ENCODE measurements at regions not wholly inside any gene's neighbourhood (a gene's known extent, or its start where the extent isn't known, plus 50 kb on each side); places are given as distances from the start of the nearest gene placed in this dataset.
"Not testable (repeated sequence)": the region's sequence is repeated elsewhere in the genome, so short reads cannot be mapped to it uniquely, and the experiment has no call there.

DNA sequence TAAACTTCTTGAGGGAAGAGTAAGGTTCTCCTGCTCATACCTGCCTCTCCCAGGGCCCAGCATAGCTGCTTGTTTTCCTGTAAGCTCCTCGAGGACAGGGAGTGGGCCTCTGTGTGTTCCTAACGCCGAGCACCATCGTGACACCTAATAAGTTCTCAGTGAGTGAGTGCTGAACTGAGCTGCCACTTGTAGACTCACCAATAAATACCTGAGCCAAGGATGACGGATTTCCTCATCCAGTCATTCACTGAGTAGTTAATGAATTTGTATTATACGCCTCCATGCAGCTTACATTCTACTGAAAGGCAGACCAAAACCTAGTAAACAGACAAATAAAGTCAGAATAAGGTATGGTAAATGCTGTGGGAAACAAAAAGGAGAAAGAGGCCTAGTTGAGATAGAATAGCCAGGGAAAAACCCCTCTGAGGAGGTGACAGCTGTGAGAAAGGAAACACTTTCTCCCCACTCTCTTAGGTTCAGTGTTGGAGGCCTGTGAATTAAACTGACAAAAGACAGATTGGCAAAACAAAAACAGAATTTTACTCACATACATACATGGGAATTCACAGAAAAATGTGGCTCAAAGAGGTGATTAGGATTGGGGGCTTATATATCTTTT is 138.6 kb downstream of the B3GNT2 start:
- DNase-seq (ENCODE audit: low read depth), result no peak

DNA sequence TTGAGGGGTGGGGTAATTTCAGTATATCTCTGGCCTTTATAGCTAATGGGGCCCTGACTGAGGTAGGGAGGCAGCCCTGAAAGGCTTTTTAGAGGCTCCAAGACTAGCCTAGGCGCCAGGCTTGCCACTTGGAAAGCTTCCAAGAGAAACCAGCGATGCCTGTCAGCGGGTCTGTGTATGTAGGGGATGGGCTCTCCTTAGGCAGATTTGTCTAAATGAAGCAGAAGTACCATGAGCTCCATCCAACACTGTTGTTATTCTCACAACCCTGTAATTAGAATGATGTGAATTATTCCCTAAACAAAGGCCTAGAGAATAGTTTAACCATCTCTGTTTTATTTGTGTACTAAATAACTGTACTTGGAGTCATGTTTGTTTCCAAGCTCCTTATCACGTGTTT is 138.1 kb downstream of the B3GNT2 start:
- DNase-seq (ENCODE audit: low read depth), result no peak

DNA sequence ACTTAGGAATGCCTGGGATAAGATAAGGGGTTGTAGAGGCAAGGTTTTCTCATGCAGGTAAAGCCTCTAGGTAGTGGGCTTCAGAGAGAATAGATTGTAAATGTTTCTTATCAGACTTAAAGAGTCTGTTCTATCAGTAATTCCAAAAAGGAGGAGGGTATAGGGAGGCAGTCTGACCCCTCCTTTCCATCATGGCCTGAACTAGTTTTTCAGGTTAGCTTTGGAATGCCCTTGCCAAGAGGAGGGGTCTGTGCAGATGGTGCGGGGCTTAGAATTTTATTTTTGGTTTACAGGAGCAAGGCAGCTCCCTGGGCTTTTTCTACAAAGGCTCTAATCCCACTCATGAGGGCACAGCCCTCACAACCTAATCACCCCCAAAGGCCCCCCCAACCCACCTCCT is 135.0 kb downstream of the B3GNT2 start:
- DNase-seq (ENCODE audit: low read depth), result no peak

DNA sequence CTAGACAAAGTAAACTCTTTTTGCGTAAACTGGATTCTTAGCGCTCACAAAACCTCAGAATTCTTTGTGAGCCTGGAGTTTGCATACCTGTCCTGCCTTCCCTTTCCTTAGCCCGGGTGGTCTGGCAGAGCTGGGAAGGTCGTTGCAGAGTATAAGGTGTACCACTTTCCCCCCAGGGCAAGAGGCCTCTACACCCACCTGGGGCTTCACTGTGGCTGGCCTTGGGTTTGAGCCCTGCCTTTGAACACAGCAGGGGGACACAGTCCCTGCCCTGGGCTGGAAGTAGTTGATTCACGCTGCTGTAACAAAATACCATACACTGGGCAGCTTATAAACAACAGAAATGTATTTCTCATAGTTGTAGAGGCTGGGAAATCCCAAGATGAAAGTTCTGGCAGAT is 133.9 kb downstream of the B3GNT2 start:
- no peak for DNase-seq (ENCODE audit: low read depth)

DNA sequence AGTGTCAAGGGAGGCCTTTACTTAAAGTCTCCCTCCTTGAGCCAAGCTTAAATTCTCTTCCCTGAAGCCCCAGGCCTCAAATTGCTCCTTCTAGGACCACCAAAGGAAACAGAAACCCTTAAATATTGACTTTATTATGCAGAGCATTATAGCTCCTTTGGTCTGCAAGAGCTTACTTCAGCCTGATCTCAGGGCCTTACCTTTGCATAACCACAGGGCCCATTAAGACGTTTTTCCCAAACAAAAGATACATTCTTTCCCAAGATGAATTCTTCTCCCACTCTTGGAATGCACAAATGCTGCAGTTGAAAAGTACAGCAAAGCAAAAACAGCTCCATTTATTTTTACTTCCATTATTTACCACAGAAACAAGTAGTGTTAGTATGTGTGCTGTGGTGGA is 130.8 kb downstream of the B3GNT2 start:
- DNase-seq (ENCODE audit: low read depth), result no peak

DNA sequence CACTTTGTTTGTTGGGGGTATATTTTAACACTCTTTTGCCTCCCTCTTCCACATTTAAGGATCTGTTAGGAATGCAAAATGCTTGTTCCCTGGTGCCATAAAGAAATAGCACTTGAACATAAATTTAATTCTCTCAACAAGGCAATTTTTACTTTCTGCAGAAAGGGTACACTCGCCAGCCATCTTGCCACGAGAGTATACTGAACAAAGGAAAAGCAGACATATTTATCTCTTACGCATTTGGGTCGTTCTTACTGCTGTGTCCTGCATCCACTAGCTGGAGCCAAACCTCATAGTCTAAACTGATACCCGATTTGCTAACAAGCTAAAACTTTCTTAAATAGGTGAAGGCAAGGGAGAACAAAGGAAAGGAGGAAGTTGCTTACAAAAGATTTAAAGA is 129.5 kb downstream of the B3GNT2 start:
- no peak for DNase-seq (ENCODE audit: low read depth)

DNA sequence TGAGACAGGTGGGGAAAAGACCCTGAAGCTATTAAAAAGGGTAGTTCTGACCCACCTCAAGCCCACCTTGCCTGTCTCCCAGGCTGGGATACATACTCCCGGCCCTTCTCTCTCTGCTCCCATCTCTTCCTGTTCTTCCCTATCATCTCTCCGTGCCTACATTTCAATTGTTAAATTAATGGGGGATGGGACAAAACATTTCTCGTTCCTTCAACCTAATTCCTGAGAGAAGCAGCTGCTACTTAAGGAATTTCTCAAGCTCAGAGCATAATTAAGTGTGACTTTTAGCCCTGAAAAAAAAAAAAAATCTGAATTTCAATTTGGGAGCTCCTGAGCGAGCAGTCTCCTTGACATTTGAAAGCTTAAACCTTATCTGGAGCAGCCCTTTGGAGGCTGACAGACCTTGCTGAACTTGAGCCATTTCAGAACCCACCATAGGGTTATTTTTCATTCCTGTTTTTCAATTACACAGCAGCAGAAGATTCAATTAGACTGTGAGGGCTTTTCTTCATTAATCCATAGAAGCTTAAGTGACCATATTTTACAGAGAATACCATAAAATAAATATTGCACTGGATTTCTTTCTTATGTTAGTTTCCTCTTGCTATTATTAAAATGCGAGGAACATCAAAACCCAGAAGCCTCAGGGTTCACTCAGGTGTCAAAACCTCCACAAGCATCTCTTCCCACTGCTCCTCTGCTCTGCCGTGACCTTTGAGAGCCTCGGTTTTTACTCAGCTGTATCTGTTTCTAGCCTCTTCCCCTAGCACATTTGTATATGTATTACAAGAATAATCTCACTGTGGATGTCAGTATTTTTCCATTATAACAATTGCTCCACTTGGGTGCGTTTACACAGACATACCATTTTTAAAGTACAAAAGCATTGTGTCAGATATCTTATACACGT is 125.7 kb downstream of the B3GNT2 start:
- DNase-seq (ENCODE audit: low read depth), result no peak

DNA sequence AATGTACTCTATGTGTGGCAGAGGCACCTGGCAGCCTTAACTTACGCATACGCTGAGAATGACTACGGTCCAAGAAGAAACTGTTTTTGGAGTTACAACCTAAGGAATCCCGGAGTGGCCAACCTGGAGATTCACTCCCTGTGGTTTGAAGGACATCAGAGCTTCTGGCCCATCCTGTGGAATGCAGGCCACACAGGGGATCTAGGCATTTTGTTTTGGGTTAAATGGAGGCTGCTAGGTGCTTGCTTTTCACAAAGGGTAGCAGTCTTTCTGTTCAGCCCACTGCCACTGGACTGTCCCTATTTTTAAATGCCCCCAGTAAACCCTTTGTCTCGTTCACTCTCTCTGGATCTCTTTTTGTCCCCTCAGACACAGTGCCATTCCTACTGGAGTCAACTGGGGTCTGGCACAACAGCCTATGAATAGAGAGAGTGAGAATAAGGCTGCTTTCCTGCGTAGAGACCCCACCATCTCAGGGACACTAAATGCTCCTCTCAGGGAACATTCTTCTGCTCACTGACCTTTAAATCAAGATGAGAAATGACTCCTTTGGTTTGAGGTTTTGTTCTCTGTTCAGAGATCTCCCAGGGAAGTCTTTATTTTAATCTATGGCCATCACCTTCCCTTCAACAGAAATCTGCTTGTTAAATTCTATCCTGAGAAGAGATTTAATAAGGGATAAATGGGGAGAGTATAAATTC is 124.9 kb downstream of the B3GNT2 start:
- DNase-seq (ENCODE audit: low read depth), result no peak

DNA sequence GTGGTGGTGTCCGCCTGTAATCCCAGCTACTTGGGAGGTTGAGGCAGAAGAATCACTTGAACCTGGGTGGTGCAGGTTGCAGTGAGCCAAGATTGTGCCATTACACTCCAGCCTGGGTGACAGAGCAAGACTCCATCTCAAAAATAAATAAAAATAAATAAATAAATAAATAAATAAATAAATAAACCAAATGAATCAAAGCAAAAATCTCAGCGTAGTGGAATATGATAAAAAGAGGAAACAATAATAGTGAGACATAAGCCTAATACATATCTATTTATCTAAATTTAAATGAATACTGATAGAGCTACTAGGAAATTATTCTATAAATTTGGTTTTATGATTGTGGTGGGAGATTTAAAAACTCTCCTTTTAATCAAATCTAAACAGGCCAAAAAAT is 124.2 kb downstream of the B3GNT2 start:
- not testable (repeated sequence) for DNase-seq (ENCODE audit: low read depth)

DNA sequence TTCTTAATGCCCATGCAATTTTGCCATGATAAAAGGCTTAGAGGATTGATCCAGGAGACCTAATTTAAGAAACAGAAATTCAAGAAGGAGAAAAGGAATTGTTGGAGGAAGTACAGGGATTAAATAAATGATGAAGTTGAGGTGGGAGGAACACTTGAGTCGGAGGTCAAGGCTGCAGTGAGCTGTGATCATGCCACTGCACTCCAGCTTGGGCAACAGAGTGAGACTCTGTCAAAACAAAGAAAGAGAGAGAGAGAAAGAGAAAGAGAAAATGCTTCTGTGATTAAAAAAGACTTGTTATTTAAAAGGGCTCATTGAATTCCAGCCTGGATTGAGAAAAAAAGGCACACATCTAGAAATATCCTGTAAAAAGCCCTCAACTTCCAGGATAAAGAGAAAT is 123.2 kb downstream of the B3GNT2 start:
- no peak for DNase-seq (ENCODE audit: low read depth)

DNA sequence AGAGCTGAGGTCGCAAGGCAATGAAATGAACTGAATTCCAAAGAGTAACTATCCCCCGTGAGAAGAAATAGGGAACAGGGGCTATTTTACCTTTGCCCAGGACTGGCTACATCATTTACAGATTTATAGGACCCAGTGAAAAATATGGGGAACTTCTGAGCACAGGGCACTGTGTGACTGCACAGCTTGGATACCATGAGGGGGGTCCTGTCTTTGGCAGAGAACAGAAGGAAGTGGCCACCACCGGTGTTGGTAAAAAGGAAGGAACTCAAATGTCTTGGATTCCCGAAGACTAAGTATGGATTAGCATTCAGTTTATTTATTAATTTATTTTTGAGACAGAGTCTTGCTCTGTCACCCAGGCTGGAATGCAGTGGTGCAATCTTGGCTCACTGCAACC is 119.6 kb downstream of the B3GNT2 start:
- no peak for DNase-seq (ENCODE audit: low read depth)

DNA sequence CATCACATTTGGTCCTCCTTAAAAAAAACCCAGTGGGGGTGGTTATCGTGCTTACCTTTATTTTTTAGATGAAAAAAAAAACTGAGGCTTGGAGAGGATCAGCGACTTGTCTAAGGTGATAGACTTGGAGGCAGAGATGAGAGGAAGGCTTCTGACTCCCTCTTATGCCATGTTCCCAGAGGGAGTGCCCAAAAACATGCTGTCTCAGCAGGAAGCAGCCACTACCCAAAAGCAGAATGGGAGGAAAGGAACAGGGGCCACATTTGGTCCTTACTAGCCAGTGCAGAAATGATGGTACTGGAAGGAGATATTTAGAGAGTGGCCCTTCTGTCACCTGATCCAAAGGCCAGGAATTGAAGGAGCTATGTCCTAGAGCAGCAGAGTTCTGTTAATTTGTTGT is 118.4 kb downstream of the B3GNT2 start:
- DNase-seq (ENCODE audit: low read depth), result no peak

DNA sequence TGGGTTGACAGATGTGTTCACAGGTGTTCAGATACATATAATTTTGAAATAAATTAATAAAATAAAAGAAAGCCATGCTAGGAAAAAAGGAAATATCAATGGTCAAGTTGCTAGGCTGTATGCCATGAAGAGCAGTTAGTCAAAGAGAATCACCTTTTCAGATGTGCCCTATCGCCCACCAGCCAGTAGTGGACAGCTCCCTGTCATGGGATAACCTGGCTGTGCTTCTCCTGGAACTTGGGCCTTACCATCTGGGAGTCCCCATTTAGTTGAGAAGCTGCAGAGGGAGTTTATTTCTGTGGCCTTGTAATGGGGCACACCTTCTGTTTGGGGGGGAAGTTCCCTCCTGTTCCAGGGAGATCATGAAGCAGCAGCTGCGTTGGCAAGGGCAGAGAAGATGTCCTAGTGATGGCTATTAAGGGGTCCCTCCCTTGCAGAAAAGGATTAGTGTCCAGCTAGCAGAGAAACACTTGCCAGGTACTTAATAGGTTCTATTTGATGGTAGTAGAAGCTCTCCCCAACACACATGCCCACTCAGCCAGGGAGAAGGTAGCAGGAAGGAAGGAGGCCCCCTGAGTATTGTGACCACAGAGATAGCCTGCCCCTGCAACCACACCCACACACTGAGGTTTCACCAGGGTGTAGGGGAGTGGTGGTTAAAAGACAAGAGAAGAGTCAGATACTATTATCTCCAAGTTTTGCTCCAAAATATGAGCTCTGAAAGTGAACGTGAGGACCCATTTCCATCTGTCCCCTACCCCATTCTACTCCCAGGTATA is 117.7 kb downstream of the B3GNT2 start:
- DNase-seq (ENCODE audit: low read depth), result no peak

DNA sequence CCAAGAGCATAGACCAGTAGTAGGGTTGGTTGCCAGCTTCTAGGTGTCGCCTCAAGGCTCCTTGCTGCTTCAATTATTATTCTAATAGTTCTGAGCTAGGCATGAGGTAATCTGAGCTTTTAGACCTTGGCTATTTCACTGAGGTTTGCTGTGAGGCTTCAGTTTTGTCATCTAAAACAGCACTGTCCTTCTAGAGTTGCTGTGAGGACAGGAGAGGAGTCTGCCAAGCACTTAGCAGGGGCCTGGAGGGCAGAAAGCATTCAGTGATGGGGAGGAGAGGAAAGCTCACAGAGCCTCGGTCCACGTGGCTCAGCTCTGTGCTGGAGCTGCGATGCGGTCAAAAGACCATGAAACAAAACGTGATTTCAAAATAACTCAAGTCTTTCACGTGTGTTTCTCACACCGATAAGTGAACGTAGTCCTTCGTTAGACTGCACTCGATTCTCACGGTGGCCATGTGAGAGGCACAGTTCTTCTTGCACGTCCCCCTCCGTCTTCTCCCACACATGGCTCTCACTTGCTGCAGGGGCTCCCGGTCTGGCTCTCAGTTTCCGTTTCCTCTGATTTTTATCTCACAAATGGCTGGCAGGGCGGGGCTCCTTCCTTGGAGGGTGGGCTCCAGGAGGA is 113.7 kb downstream of the B3GNT2 start:
- DNase-seq (ENCODE audit: low read depth), result no peak

DNA sequence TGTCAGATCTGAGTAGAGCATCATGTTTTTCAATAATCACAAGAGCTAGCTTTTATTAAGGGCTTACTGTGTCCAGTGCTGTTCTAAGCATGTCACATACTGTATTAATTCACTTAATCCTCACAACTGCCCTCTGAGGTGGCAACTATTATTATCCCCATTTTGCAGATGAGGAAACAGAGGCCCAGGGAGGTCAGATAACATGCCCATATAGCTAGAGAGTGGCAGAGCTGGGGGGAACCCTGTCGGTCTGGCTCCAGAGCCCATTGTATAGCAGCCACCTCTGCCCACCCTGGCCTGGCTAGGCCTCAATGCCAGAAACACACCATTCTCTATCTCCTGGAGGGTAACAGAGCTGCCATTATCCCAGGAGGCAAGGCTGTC is 113.2 kb downstream of the B3GNT2 start:
- no peak for DNase-seq (ENCODE audit: low read depth)

DNA sequence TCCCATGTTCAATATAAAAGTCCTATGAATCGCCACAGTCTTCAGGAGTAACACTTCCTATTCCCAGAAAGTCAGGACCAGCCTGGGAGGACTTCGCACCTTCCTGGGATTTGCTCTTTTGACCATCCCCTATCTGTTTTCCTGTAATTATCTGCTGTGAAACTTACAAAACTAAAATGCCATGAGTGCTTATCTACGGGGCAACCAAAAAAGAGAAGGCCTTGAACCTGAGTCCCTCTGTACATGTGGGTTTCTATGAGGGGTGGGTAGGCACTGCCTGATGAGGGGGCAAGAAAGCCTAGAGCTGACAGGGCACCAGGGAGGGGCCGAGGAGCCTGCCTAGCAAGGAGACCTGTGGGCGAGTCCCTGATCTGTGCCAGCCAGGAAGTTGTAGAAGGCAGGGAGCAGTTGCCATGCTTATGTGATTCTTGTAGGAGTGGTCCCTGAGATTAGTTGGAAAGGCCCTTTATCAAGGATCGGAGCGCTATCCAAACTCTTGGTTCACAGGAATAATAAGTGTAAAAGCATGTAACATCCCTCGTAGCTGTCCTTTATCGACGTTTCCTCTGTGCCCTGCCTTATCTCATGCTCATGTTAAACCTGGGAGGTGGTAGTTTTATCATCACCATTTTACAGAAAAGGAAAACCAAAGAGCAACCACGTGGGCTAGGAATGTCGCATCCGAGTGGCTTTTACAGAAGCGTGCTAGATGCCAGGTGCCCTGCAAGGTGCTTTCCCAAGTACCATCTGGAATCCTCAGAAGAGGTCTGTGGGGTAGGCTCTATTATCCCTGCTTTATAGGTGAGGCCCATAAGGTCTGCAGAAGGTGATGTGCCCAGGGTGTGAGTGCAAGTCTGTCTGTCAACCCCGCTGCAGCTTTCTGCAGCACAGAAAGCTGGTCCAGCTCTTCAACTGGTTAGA is 111.8 kb downstream of the B3GNT2 start:
- no peak for DNase-seq (ENCODE audit: low read depth)

DNA sequence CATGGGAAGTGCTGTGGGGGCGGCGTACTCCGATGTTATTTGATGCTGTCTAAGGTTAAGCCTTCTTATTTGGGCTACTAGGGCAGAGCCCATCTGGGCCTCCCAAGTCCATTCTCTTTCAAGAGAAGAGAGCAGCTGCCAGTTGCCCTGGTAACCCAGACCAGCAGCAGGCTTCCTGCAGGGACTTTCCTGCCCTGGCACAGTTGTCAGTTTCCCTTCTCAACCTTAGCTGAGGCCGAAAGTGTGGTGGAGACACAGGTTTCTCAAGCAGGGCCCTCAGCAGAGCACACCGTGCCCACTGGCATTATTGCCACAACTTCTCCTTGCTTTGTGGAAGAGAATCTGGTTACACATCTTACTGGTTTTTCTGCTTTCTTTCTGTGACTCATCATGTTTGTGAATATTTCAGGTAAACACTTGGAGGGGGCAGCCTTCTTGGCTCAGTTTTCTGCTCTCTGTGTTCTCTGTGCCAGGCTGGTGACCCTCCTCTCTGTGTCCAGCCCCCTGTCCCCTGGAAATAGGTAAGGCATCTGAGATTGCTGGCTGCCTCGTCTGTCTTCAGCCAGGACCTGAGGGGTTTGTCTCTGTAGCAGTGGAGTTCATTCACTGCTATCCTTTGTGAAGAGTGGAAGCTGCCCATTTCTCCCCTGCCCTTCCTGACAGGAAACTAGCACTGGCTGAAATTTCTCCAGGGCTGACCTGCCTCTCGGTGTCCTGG is 111.0 kb downstream of the B3GNT2 start:
- peak; percentile 46 for DNase-seq (ENCODE audit: low read depth)

DNA sequence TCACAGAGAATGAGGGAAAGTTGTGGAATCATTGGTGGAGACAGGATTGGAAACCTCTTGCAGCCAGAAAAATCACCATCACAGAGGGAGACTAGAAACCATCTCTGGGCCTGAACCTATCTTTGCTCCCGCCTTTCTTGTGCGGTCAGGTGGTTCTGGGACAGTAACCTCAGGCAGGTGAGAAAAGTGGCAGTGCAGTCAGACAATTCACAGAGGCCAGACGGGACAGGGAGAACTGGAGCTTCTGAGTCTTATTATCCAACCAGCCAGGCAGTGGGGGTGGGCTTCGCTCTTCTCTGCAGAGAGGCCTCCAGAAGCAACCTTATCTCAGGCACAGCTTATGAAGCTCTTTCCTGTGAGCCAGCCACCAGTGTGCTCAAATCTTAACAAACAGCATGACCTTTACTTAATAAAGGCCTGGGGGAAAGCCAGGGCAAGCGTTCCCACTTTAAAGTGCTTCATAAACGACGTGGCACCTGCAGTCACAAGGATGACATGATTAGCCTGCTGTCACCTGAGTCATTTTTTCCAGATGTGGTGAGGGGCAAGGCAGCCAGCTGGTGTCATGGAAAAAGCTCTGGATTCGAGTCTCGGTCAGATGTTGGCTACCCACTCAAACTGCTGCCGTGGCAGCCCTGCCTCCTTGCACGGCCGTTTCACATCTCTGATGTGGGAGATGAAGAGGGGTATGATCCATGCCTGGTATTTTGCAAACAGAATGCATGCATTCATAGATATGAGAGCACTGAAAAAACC is 109.7 kb downstream of the B3GNT2 start:
- no peak for DNase-seq (ENCODE audit: low read depth)

Data from RPMI7951 (cell line).